GM12878 (cell line): ENCODE measurements at regions not wholly inside any gene's neighbourhood (a gene's known extent, or its start where the extent isn't known, plus 50 kb on each side); places are given as distances from the start of the nearest gene placed in this dataset.

Experiments
- ATAC-seq: fragments of 200-7000 bp; cut with Tn5 transposase; 3 replicates; pipeline ENCODE4 v1.9.1; 2020; ENCODE audit warnings: mild to moderate bottlenecking, moderate library complexity
- BruUV-seq: library from RNA; stranded (reverse); fragments of 400-500 nt; replicated peaks from 2 replicates; lab custom pipeline; 2021; lab: Mats Ljungman, UMichigan
- CTCF ChIA-PET: fragments of 300-600 bp; sonication (Branson Sonifier 250); formaldehyde crosslinking; extraction: SDS; loops from one replicate; lab custom pipeline; 2021; ENCODE audit warnings: inconsistent platforms; lab: Yijun Ruan, JAX
- POLR2A ChIA-PET: fragments of 350-600 bp; formaldehyde crosslinking; extraction: SDS; loops from one replicate; lab custom pipeline; 2021; ENCODE audit warnings: inconsistent platforms; lab: Charles Lee
- RAD21 ChIA-PET: fragments of 300-600 bp; sonication (Branson Sonifier 250); formaldehyde crosslinking; loops from one replicate; lab custom pipeline; 2023; ENCODE audit warnings: antibody characterized with exemption; ENCODE audit not compliant: unreplicated experiment; lab: Charles Lee
- SMC1A ChIA-PET: fragments of 300-600 bp; sonication (Branson Sonifier 250); formaldehyde crosslinking; loops from one replicate; lab custom pipeline; 2023; ENCODE audit not compliant: unreplicated experiment, uncharacterized antibody; lab: Charles Lee
- DNase-seq: peaks from one replicate; pipeline ENCODE4 v3.0.0-alpha.2; 2011; ENCODE audit warnings: low read depth, low spot score
- FAIRE-seq: peaks from 3 replicates; lab custom pipeline; 2011; peaks lifted over from hg19 to GRCh38; lab: Jason Lieb, UNC
- H2AFZ ChIP-seq: 2 replicates; pipeline ENCODE4 v1.6.0; 2011; ENCODE audit warnings: low read depth, low read length, control low read depth; ENCODE audit not compliant: control insufficient read depth
- H3K27ac ChIP-seq: 2 replicates; pipeline ENCODE4 v1.5.1; 2011; ENCODE audit warnings: control low read depth; ENCODE audit not compliant: control insufficient read depth, insufficient read depth
- H3K27me3 ChIP-seq, 2 experiments: replicated peaks in 1 of 2; 2 replicates each; pipeline versions ENCODE4 v1.6.0 to v1.6.1; 2011; ENCODE audit warnings: low read length in 1 of 2; ENCODE audit not compliant: control insufficient read depth in 2 of 2, insufficient read depth in 2 of 2
- H3K36me3 ChIP-seq, 2 experiments: 2 replicates each; pipeline ENCODE4 v1.5.1; 2011; ENCODE audit warnings: low read length in 1 of 2; ENCODE audit not compliant: control insufficient read depth in 2 of 2, insufficient read depth in 2 of 2
- H3K4me1 ChIP-seq: 2 replicates; pipeline ENCODE4 v1.6.1; 2011; ENCODE audit warnings: mild to moderate bottlenecking, low read length, moderate library complexity, mixed read lengths; ENCODE audit not compliant: control insufficient read depth, insufficient read depth
- H3K4me2 ChIP-seq: 2 replicates; pipeline ENCODE4 v1.6.0; 2011; ENCODE audit warnings: control low read depth; ENCODE audit not compliant: control insufficient read depth, insufficient read depth
- H3K4me3 ChIP-seq: fragments of 200-600 bp; sonication (generic); 2 replicates; pipeline ENCODE4 v1.5.1; 2016
- H3K79me2 ChIP-seq: 2 replicates; pipeline ENCODE4 v1.6.0; 2011; ENCODE audit warnings: low read length; ENCODE audit not compliant: control insufficient read depth, insufficient read depth
- H3K9ac ChIP-seq: 2 replicates; pipeline ENCODE4 v1.8.0; 2011; ENCODE audit warnings: low read length, control low read depth, mixed read lengths; ENCODE audit not compliant: control insufficient read depth, insufficient read depth
- H3K9me3 ChIP-seq: replicated peaks from 3 replicates; pipeline ENCODE4 v1.5.1; 2011; ENCODE audit warnings: mild to moderate bottlenecking, low read length; ENCODE audit not compliant: control insufficient read depth, insufficient read depth
- H4K20me1 ChIP-seq: 2 replicates; pipeline ENCODE4 v1.6.0; 2011; ENCODE audit not compliant: control insufficient read depth, insufficient read depth
- ASH2L ChIP-seq: fragments of 300-600, 200-600 bp; sonication (generic); IDR thresholded peaks from 2 replicates; pipeline ENCODE4 v1.6.1; 2017; ENCODE audit warnings: low read depth, mild to moderate bottlenecking, borderline replicate concordance
- ATF3 ChIP-seq: IDR thresholded peaks from 2 replicates; pipeline ENCODE4 v1.6.1; 2011; ENCODE audit warnings: low read depth, mild to moderate bottlenecking, low read length, moderate library complexity, borderline replicate concordance; ENCODE audit errors: extremely low read depth
- CTCF ChIP-seq, 3 experiments: IDR thresholded peaks in 2 of 3; conservative IDR thresholded peaks in 1 of 3; 2 replicates each; pipeline ENCODE4 v1.5.1; 2011; ENCODE audit warnings: low read depth in 3 of 3, low read length in 3 of 3, mild to moderate bottlenecking in 3 of 3, control low read depth in 2 of 3, moderate library complexity in 2 of 3, inconsistent platforms in 1 of 3, mixed read lengths in 1 of 3; ENCODE audit not compliant: control insufficient read depth in 2 of 3, insufficient read depth in 1 of 3; ENCODE audit errors: extremely low read depth in 1 of 3
- HCFC1 ChIP-seq: fragments of 150-350 bp; IDR thresholded peaks from 2 replicates; pipeline ENCODE4 v1.6.1; 2014; ENCODE audit warnings: low read length
- HSF1 ChIP-seq: fragments of 150-350 bp; IDR thresholded peaks from 2 replicates; pipeline ENCODE4 v1.6.1; 2014; ENCODE audit warnings: mild to moderate bottlenecking, low read depth, low read length
- RBBP5 ChIP-seq: fragments of 200-600 bp; sonication (generic); conservative IDR thresholded peaks from 2 replicates; pipeline ENCODE4 v1.6.1; 2016
- RELA ChIP-seq: fragments of 450-650 bp; IDR thresholded peaks from 2 replicates; pipeline ENCODE4 v1.8.0; 2014; ENCODE audit warnings: borderline replicate concordance; ENCODE audit not compliant: partially characterized antibody
- RUNX3 ChIP-seq: IDR thresholded peaks from 2 replicates; pipeline ENCODE4 v1.6.1; 2012; ENCODE audit warnings: low read length, inconsistent platforms
- SREBF1 ChIP-seq: IDR thresholded peaks from 2 replicates; pipeline ENCODE4 v1.6.1; 2012; ENCODE audit warnings: mild to moderate bottlenecking, low read length
- SRF ChIP-seq, 2 experiments: IDR thresholded peaks; 2 replicates each; pipeline ENCODE4 v1.6.1; 2011; ENCODE audit warnings: low read depth in 2 of 2, low read length in 2 of 2, mild to moderate bottlenecking in 1 of 2, moderate library complexity in 1 of 2
- TCF12 ChIP-seq: IDR thresholded peaks from 2 replicates; pipeline ENCODE4 v1.6.1; 2011; ENCODE audit warnings: low read depth, mild to moderate bottlenecking, low read length
- ZBTB33 ChIP-seq: fragments of 450-650 bp; IDR thresholded peaks from 2 replicates; pipeline ENCODE4 v1.6.1; 2017; ENCODE audit warnings: mild to moderate bottlenecking
- ZNF24 ChIP-seq: fragments of 450-650 bp; IDR thresholded peaks from 2 replicates; pipeline ENCODE4 v1.6.1; 2017; ENCODE audit warnings: antibody characterized with exemption, mild to moderate bottlenecking
- ZNF622 ChIP-seq: fragments of 450-650 bp; IDR thresholded peaks from 2 replicates; pipeline ENCODE4 v1.6.1; 2017; ENCODE audit warnings: mild to moderate bottlenecking, inconsistent platforms
- WGBS: methylation state at CpG from one replicate; pipeline ENCODE4 v1.1.6; 2016; ENCODE audit warnings: low lambda C conversion rate; ENCODE audit not compliant: insufficient replicate concordance, insufficient coverage; ENCODE audit errors: missing lambda C conversion rate; 5-methylcytosine and 5-hydroxymethylcytosine counted together
- in situ Hi-C: fragments of 300-500 bp; cut with MboI; formaldehyde crosslinking; loops from 9 replicates; pipeline ENCODE4 v1.14.3; 2018; ENCODE audit warnings: mixed read lengths
- intact Hi-C: fragments of 100-400 bp; cut with micrococcal nuclease; formaldehyde crosslinking; loops from one replicate; pipeline ENCODE4 v1.14.2; 2022; ENCODE audit not compliant: unreplicated experiment

GRCh38 chr4:34676400-34676799, 1567.9 kb downstream of the ARAP2 start:
- DNase-seq (no peak), FAIRE-seq (no peak), ATAC-seq (peak; percentile 36; the same call in 1 of the 3 replicates)
- no peaks in the 10 kb centered on the region for H3K79me2 ChIP-seq
- BruUV-seq, result no TSS peak
- no peak overlapping the region for H3K9ac ChIP-seq
- no peaks in the 10 kb centered on the region for H3K4me1 ChIP-seq
- RAD21 ChIA-PET, result no interaction called here
- H3K36me3 ChIP-seq, result no peaks in the 10 kb centered on the region
- SMC1A ChIA-PET, result no interaction called here
- POLR2A ChIA-PET, result no interaction called here
- intact Hi-C loops, result no loop called here
- no peak overlapping the region for H2AFZ ChIP-seq
- in situ Hi-C loops, result no loop called here
- no peak overlapping the region for H3K4me3 ChIP-seq
- H3K27me3 ChIP-seq, result no peaks in the 10 kb centered on the region
- H3K9me3 ChIP-seq, result no peaks in the 10 kb centered on the region
- H3K4me2 ChIP-seq, result no peak overlapping the region
- no peaks in the 10 kb centered on the region for H4K20me1 ChIP-seq
- TF ChIP-seq ATF3 (no peak), CTCF (IDR thresholded peaks at IDR 0.05 in 2 of 3, conservative IDR thresholded peaks at IDR 0.05 in 1 of 3; ENCODE audit: control insufficient read depth in 2 of 3, extremely low read depth in 1 of 3, insufficient read depth in 1 of 3, low read depth in 3 of 3, low read length in 3 of 3) (no peak), RUNX3 (no peak), TCF12 (no peak)
- WGBS, result 0% methylated on average over 1 of the region's 1 CpG
- no peak overlapping the region for H3K27ac ChIP-seq
- CTCF ChIA-PET, result interaction anchor here (1.1 kb wide), 1 partner anchor 916 kb away, joined by 3 read pairs; no protein-coding TSS in a partner anchor

GRCh38 chr4:34678431-34678830, 1565.9 kb downstream of the ARAP2 start:
- no peaks in the 10 kb centered on the region for H3K79me2 ChIP-seq
- in situ Hi-C loops, result no loop called here
- H3K4me3 ChIP-seq, result no peak overlapping the region
- ChIA-PET POLR2A (no interaction called here), CTCF (no interaction called here), SMC1A (no interaction called here), RAD21 (no interaction called here)
- H3K36me3 ChIP-seq, result no peaks in the 10 kb centered on the region
- H3K4me1 ChIP-seq, result no peaks in the 10 kb centered on the region
- H3K27ac ChIP-seq, result no peak overlapping the region
- no peak for DNase-seq
- no peak overlapping the region for H3K9ac ChIP-seq
- H4K20me1 ChIP-seq, result no peaks in the 10 kb centered on the region
- H3K9me3 ChIP-seq, result no peaks in the 10 kb centered on the region
- no peak for ATAC-seq
- no TSS peak for BruUV-seq
- 2% methylated on average over 3 of the region's 3 CpGs for WGBS
- no peak for FAIRE-seq
- no peaks in the 10 kb centered on the region for H3K27me3 ChIP-seq
- H3K4me2 ChIP-seq, result no peak overlapping the region
- intact Hi-C loops, result no loop called here
- H2AFZ ChIP-seq, result no peak overlapping the region
- no peak for TF ChIP-seq ASH2L
- no peak for TF ChIP-seq RELA
- no peak for TF ChIP-seq HCFC1
- TF ChIP-seq SREBF1, result no peak
- no peak for TF ChIP-seq SRF (IDR thresholded peaks at IDR 0.05; ENCODE audit: low read depth in 2 of 2, low read length in 2 of 2)
- no peak for TF ChIP-seq ZNF622
- TF ChIP-seq ZNF24, result no peak
- TF ChIP-seq RBBP5, result no peak
- no peak for TF ChIP-seq HSF1
- no peak for TF ChIP-seq ZBTB33
